ENCODE measurements at regions not wholly inside any gene's neighbourhood (a gene's known extent, or its start where the extent isn't known, plus 50 kb on each side); places are given as distances from the start of the nearest gene placed in this dataset.

GRCh38 chr20:11694467-11694866, 223.2 kb upstream of the BTBD3 start:
- TF ChIP-seq REST (IDR thresholded peaks at IDR 0.05; ENCODE audit: insufficient read depth in 1 of 2, low read depth in 2 of 2, low read length in 1 of 2) (no peak), CTCF (IDR thresholded peaks at IDR 0.05) (no peak), POLR2AphosphoS5 (IDR thresholded peaks at IDR 0.05; ENCODE audit: low read depth, low read length) (no peak), TCF7L2 (IDR thresholded peaks at IDR 0.05; ENCODE audit: low read depth, low read length) (no peak), SIN3A (IDR thresholded peaks at IDR 0.05; ENCODE audit: borderline replicate concordance, insufficient read depth, low read depth, low read length) (no peak)
- no TSS peak for BruUV-seq (replicated peaks)
- CTCF ChIA-PET, result no interaction called here
- Histone ChIP-seq H3K9me3 (ENCODE audit: control insufficient read depth, insufficient read depth, low read depth, low read length) (no peaks in the 10 kb centered on the region), H3K27ac (ENCODE audit: low read length) (no peak overlapping the region), H3K4me3 (ENCODE audit: low read depth in 2 of 2, low read length in 2 of 2) (no peak overlapping the region), H3K36me3 (ENCODE audit: control insufficient read depth, insufficient read depth, low read length) (no peaks in the 10 kb centered on the region), H3K4me1 (ENCODE audit: control insufficient read depth, insufficient read depth, low read length) (no peaks in the 10 kb centered on the region), H3K27me3 (ENCODE audit: control insufficient read depth, insufficient read depth, low read length) (no peaks in the 10 kb centered on the region)
- DNase-seq (ENCODE audit: low read depth, low spot score) (no peak), ATAC-seq (no peak)
- in situ Hi-C loops (cut with HindIII; ENCODE audit: low pct_unique_long_range_greater_than_20kb, low sequenced_read_pairs), result no loop called here
- intact Hi-C loops (cut with micrococcal nuclease; ENCODE audit: unreplicated experiment), result no loop called here
- POLR2A ChIA-PET, result no interaction called here

- in situ Hi-C loops (cut with HindIII; ENCODE audit: low pct_unique_long_range_greater_than_20kb, low sequenced_read_pairs) (no loop called here), intact Hi-C loops (cut with micrococcal nuclease; ENCODE audit: unreplicated experiment) (no loop called here)
- ATAC-seq, result no peak
- BruUV-seq (replicated peaks), result no TSS peak
- TF ChIP-seq POLR2AphosphoS5 (IDR thresholded peaks at IDR 0.05; ENCODE audit: low read depth, low read length), result no peak
- TF ChIP-seq REST (IDR thresholded peaks at IDR 0.05; ENCODE audit: insufficient read depth in 1 of 2, low read depth in 2 of 2, low read length in 1 of 2), result no peak
- no peak for TF ChIP-seq SIN3A (IDR thresholded peaks at IDR 0.05; ENCODE audit: borderline replicate concordance, insufficient read depth, low read depth, low read length)
- TF ChIP-seq TCF7L2 (IDR thresholded peaks at IDR 0.05; ENCODE audit: low read depth, low read length), result no peak
- TF ChIP-seq CTCF (IDR thresholded peaks at IDR 0.05), result no peak
- CTCF ChIA-PET, result no interaction called here
- no peaks in the 10 kb centered on the region for H3K9me3 ChIP-seq (ENCODE audit: control insufficient read depth, insufficient read depth, low read depth, low read length)
- no peaks in the 10 kb centered on the region for H3K4me1 ChIP-seq (ENCODE audit: control insufficient read depth, insufficient read depth, low read length)
- H3K27ac ChIP-seq (ENCODE audit: low read length), result no peak overlapping the region
- POLR2A ChIA-PET, result no interaction called here
- H3K27me3 ChIP-seq (ENCODE audit: control insufficient read depth, insufficient read depth, low read length), result no peaks in the 10 kb centered on the region
- no peaks in the 10 kb centered on the region for H3K36me3 ChIP-seq (ENCODE audit: control insufficient read depth, insufficient read depth, low read length)
- DNase-seq (ENCODE audit: low read depth, low spot score), result no peak
- H3K4me3 ChIP-seq (ENCODE audit: low read depth in 2 of 2, low read length in 2 of 2), result no peak overlapping the region
These were observed 220.6 kb upstream of the BTBD3 start for GRCh38 chr20:11697055-11697454.

Data from Panc1 (cell line).